Astrocyte of the spinal cord (primary cell): ENCODE measurements at regions not wholly inside any gene's neighbourhood (a gene's known extent, or its start where the extent isn't known, plus 50 kb on each side); places are given as distances from the start of the nearest gene placed in this dataset.
"Not testable (repeated sequence)": the region's sequence is repeated elsewhere in the genome, so short reads cannot be mapped to it uniquely, and the experiment has no call there.

ENCODE experiments used
- DNase-seq: peaks from one replicate; pipeline ENCODE4 v3.0.0; 2011; ENCODE audit warnings: low read depth, low spot score
- H3K4me3 ChIP-seq: 2 replicates; pipeline ENCODE4 v1.5.1; 2011; ENCODE audit warnings: low read depth, mild to moderate bottlenecking, low read length, moderate library complexity
- in situ Hi-C: cut with HindIII; loops from 2 replicates; pipeline ENCODE4 v1.10.0; 2017; ENCODE audit warnings: low sequenced_read_pairs
- TF ChIP-seq, protein P1 (sequence below): IDR thresholded peaks from 2 replicates; pipeline ENCODE4 v1.5.1; 2012; ENCODE audit warnings: low read depth, mild to moderate bottlenecking, low read length, inconsistent platforms

DNA sequence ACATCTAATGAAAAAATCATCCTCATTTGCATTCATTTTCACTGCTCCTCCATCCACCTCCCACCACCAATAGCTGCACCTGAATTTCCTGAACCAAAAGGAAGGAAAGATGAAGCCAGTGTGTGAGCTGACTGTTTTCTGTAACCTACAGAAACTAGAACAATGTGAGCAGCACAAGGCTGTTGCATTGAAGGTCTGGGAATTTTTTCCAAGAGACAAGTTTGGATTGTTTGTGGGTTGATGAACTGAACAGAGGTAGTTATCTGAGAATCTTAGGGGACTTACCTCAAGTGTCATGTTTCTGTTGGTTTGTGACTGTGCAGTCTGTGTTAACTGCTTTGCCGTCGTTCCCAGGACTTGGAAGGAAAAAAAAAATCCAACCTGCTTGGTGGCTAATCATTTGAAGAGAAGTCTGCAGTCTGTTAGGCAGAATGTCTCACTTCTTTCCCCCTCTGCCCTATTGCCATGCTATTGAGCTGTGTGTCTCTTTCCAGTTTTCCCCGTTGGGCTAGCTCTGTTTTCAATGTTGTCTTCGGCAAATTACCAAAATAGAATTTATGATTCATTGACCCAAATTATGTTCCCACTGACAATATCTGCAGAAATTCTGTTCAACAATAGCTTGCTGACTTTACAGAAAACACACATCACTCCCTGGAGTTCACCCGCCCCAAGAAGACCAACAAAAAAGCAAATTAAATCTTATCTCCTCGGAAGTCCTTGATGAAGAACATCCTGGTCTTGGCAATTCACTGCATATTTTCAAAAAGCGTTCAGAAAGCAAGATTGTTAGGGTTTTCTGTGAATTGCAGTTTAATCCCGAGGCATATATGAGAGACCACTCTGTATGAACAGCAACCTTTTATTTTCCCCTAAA, 76.0 kb downstream of the SC5D start:
- in situ Hi-C loops, result no loop called here
- DNase-seq, result no peak
- H3K4me3 ChIP-seq, result no peak overlapping the region
- TF ChIP-seq, protein P1, sequence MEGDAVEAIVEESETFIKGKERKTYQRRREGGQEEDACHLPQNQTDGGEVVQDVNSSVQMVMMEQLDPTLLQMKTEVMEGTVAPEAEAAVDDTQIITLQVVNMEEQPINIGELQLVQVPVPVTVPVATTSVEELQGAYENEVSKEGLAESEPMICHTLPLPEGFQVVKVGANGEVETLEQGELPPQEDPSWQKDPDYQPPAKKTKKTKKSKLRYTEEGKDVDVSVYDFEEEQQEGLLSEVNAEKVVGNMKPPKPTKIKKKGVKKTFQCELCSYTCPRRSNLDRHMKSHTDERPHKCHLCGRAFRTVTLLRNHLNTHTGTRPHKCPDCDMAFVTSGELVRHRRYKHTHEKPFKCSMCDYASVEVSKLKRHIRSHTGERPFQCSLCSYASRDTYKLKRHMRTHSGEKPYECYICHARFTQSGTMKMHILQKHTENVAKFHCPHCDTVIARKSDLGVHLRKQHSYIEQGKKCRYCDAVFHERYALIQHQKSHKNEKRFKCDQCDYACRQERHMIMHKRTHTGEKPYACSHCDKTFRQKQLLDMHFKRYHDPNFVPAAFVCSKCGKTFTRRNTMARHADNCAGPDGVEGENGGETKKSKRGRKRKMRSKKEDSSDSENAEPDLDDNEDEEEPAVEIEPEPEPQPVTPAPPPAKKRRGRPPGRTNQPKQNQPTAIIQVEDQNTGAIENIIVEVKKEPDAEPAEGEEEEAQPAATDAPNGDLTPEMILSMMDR, result no peak

GRCh38 chr11:121369366-121369765, 76.8 kb downstream of the SC5D start:
- no peak for DNase-seq
- in situ Hi-C loops, result no loop called here
- TF ChIP-seq, protein P1, result no peak
- H3K4me3 ChIP-seq, result no peak overlapping the region

DNA sequence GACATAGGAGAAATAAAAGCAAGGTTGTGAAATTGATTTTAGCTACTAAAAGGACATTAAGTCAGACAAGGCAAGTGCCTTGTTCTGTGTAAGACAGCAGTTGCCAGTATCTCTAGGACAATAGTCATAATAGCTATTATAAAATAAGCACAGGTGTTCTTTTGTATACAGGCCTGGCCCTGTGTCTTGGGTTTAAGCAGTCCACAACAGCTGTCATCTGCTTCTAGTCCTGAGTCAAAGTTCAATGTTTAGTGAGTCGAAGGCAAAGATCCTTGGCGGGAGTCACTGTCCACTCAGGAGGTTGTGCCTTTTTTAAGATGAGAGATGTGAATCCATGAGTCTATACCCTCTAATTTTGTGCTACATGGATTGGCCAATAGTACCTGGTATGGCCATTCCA, 79.5 kb downstream of the SC5D start:
- H3K4me3 ChIP-seq, result no peak overlapping the region
- DNase-seq, result no peak
- TF ChIP-seq, protein P1, result no peak
- in situ Hi-C loops, result no loop called here

- DNase-seq, result no peak
- in situ Hi-C loops, result no loop called here
- TF ChIP-seq, protein P1, result no peak
- no peak overlapping the region for H3K4me3 ChIP-seq
Measured at GRCh38 chr11:121372671-121373429, 79.3 kb upstream of the SORL1 start.

GRCh38 chr11:121374286-121374985, 77.7 kb upstream of the SORL1 start:
- no peak for DNase-seq
- in situ Hi-C loops, result no loop called here
- TF ChIP-seq, protein P1, result no peak
- no peak overlapping the region for H3K4me3 ChIP-seq

- TF ChIP-seq, protein P1, result no peak
- no peak overlapping the region for H3K4me3 ChIP-seq
- no peak for DNase-seq
- in situ Hi-C loops, result no loop called here
Measured at GRCh38 chr11:121376130-121376529, 76.0 kb upstream of the SORL1 start.

GRCh38 chr11:121379145-121379810, 72.8 kb upstream of the SORL1 start:
- in situ Hi-C loops, DNase-seq, H3K4me3 ChIP-seq: not testable (repeated sequence)
